Prostate gland (tissue), 2 donors: ENCODE measurements at regions not wholly inside any gene's neighbourhood (a gene's known extent, or its start where the extent isn't known, plus 50 kb on each side); places are given as distances from the start of the nearest gene placed in this dataset.

Source experiments
- POLR2A ChIP-seq: fragments of 450-650 bp; IDR thresholded peaks from one replicate; pipeline ENCODE4 v1.6.1; 2016; ENCODE audit warnings: antibody characterized with exemption, mild to moderate bottlenecking
- TF ChIP-seq, protein P1 (sequence below), 4 experiments: fragments of 200-600 bp in 2 of 4; fragments of 450-650 bp in 2 of 4; sonication (generic) in 2 of 4; IDR thresholded peaks; 1 replicate in 3 of 4; 2 replicates in 1 of 4; pipeline ENCODE4 v1.5.1; 2016 to 2019; ENCODE audit warnings: antibody characterized with exemption in 4 of 4, mild to moderate bottlenecking in 2 of 4, moderate library complexity in 2 of 4

GRCh38 chr5:68426586-68426985, 211.0 kb downstream of the PIK3R1 start:
- TF ChIP-seq, protein P1, sequence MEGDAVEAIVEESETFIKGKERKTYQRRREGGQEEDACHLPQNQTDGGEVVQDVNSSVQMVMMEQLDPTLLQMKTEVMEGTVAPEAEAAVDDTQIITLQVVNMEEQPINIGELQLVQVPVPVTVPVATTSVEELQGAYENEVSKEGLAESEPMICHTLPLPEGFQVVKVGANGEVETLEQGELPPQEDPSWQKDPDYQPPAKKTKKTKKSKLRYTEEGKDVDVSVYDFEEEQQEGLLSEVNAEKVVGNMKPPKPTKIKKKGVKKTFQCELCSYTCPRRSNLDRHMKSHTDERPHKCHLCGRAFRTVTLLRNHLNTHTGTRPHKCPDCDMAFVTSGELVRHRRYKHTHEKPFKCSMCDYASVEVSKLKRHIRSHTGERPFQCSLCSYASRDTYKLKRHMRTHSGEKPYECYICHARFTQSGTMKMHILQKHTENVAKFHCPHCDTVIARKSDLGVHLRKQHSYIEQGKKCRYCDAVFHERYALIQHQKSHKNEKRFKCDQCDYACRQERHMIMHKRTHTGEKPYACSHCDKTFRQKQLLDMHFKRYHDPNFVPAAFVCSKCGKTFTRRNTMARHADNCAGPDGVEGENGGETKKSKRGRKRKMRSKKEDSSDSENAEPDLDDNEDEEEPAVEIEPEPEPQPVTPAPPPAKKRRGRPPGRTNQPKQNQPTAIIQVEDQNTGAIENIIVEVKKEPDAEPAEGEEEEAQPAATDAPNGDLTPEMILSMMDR (IDR thresholded peaks at IDR 0.05), result no peak
- no peak for TF ChIP-seq POLR2A
